Hepatocyte (in vitro differentiated cells): ENCODE measurements at regions not wholly inside any gene's neighbourhood (a gene's known extent, or its start where the extent isn't known, plus 50 kb on each side); places are given as distances from the start of the nearest gene placed in this dataset.

Source experiments
- DNase-seq: peaks from one replicate; pipeline ENCODE4 v3.0.0-alpha.2; 2016; ENCODE audit warnings: low spot score
- H2AFZ ChIP-seq: fragments of 200-600 bp; sonication (generic); 2 replicates; pipeline ENCODE4 v1.6.0; 2016; ENCODE audit warnings: antibody characterized with exemption, mild to moderate bottlenecking
- H3K27ac ChIP-seq: fragments of 200-600 bp; sonication (generic); 2 replicates; pipeline ENCODE4 v1.5.1; 2016; ENCODE audit warnings: mild to moderate bottlenecking
- H3K27me3 ChIP-seq: fragments of 200-600 bp; sonication (generic); 2 replicates; pipeline ENCODE4 v1.6.1; 2016
- H3K36me3 ChIP-seq: fragments of 200-600 bp; sonication (generic); replicated peaks from 2 replicates; pipeline ENCODE4 v1.5.1; 2016; ENCODE audit warnings: low read depth; ENCODE audit not compliant: insufficient read depth
- H3K4me1 ChIP-seq: fragments of 200-600 bp; sonication (generic); 2 replicates; pipeline ENCODE4 v1.5.1; 2016; ENCODE audit warnings: mild to moderate bottlenecking, moderate library complexity; ENCODE audit not compliant: insufficient read depth
- H3K4me2 ChIP-seq: fragments of 200-600 bp; sonication (generic); 2 replicates; pipeline ENCODE4 v1.6.0; 2016
- H3K4me3 ChIP-seq: fragments of 200-600 bp; sonication (generic); 2 replicates; pipeline ENCODE4 v1.5.1; 2016; ENCODE audit warnings: mild to moderate bottlenecking
- H3K79me2 ChIP-seq: fragments of 200-600 bp; sonication (generic); 2 replicates; pipeline ENCODE4 v1.6.0; 2017; ENCODE audit warnings: mild to moderate bottlenecking
- H3K9me2 ChIP-seq: fragments of 200-600 bp; sonication (generic); replicated peaks from 2 replicates; pipeline ENCODE4 v1.6.0; 2017; ENCODE audit warnings: mild to moderate bottlenecking; ENCODE audit not compliant: insufficient read depth
- H3K9me3 ChIP-seq: fragments of 200-600 bp; sonication (generic); 2 replicates; pipeline ENCODE4 v1.5.1; 2016; ENCODE audit warnings: low read depth, mild to moderate bottlenecking
- H4K20me1 ChIP-seq: fragments of 200-600 bp; sonication (generic); 2 replicates; pipeline ENCODE4 v1.6.0; 2016; ENCODE audit warnings: mild to moderate bottlenecking; ENCODE audit not compliant: insufficient read depth, poor library complexity, severe bottlenecking
- CTCF ChIP-seq: fragments of 200-600 bp; sonication (generic); IDR thresholded peaks from 2 replicates; pipeline ENCODE4 v1.5.1; 2016; ENCODE audit warnings: antibody characterized with exemption, mild to moderate bottlenecking; ENCODE audit not compliant: poor library complexity
- EZH2 ChIP-seq: fragments of 200-600 bp; sonication (generic); IDR thresholded peaks from 2 replicates; pipeline ENCODE4 v1.6.1; 2016; ENCODE audit warnings: antibody characterized with exemption, mild to moderate bottlenecking, borderline replicate concordance
- EZH2phosphoT487 ChIP-seq: fragments of 200-600 bp; sonication (generic); IDR thresholded peaks from one replicate; pipeline ENCODE4 v1.6.1; 2018; ENCODE audit warnings: antibody characterized with exemption, mild to moderate bottlenecking, low read depth, moderate library complexity; ENCODE audit not compliant: unreplicated experiment, severe bottlenecking
- WGBS: methylation state at CpG from one replicate; pipeline ENCODE4 v1.1.6; 2016; ENCODE audit warnings: low lambda C conversion rate; ENCODE audit errors: missing lambda C conversion rate; 5-methylcytosine and 5-hydroxymethylcytosine counted together

- no peak overlapping the region for H3K27ac ChIP-seq
- H3K27me3 ChIP-seq: no peaks in the 10 kb centered on the region
- no peaks in the 10 kb centered on the region for H3K4me1 ChIP-seq
- no peak for DNase-seq
- H3K36me3 ChIP-seq: no peaks in the 10 kb centered on the region
- no peaks in the 10 kb centered on the region for H3K9me3 ChIP-seq
- no peaks in the 10 kb centered on the region for H4K20me1 ChIP-seq
- no peak for TF ChIP-seq CTCF
- TF ChIP-seq EZH2: no peak
- TF ChIP-seq EZH2phosphoT487: no peak
- H3K4me2 ChIP-seq: no peak overlapping the region
- no peak overlapping the region for H2AFZ ChIP-seq
- 54% methylated on average over 3 of the region's 3 CpGs for WGBS
- H3K79me2 ChIP-seq: no peaks in the 10 kb centered on the region
- H3K4me3 ChIP-seq: no peak overlapping the region
- no peaks in the 10 kb centered on the region for H3K9me2 ChIP-seq
These were observed 273.7 kb upstream of the PKDCC start for GRCh38 chr2:41774011-41774605.

GRCh38 chr2:41775366-41776025, 272.3 kb upstream of the PKDCC start:
- TF ChIP-seq EZH2phosphoT487 (no peak), CTCF (no peak), EZH2 (no peak)
- Histone ChIP-seq H3K9me3 (no peaks in the 10 kb centered on the region), H3K36me3 (no peaks in the 10 kb centered on the region), H3K79me2 (no peaks in the 10 kb centered on the region), H3K4me2 (no peak overlapping the region), H3K27me3 (no peaks in the 10 kb centered on the region), H4K20me1 (no peaks in the 10 kb centered on the region), H3K9me2 (no peaks in the 10 kb centered on the region), H3K4me3 (no peak overlapping the region), H2AFZ (no peak overlapping the region), H3K27ac (no peak overlapping the region), H3K4me1 (no peaks in the 10 kb centered on the region)
- 73% methylated on average over 4 of the region's 4 CpGs for WGBS
- DNase-seq: no peak

GRCh38 chr2:41779888-41780287, 267.9 kb upstream of the PKDCC start:
- no peaks in the 10 kb centered on the region for H3K27me3 ChIP-seq
- no peaks in the 10 kb centered on the region for H3K36me3 ChIP-seq
- TF ChIP-seq EZH2 (no peak), CTCF (no peak), EZH2phosphoT487 (no peak)
- no peak overlapping the region for H3K27ac ChIP-seq
- no peaks in the 10 kb centered on the region for H4K20me1 ChIP-seq
- no peak overlapping the region for H3K4me3 ChIP-seq
- no peaks in the 10 kb centered on the region for H3K4me1 ChIP-seq
- H3K79me2 ChIP-seq: no peaks in the 10 kb centered on the region
- WGBS: 45% methylated on average over 3 of the region's 3 CpGs
- no peaks in the 10 kb centered on the region for H3K9me3 ChIP-seq
- H3K9me2 ChIP-seq: no peaks in the 10 kb centered on the region
- DNase-seq: no peak
- no peak overlapping the region for H3K4me2 ChIP-seq
- H2AFZ ChIP-seq: no peak overlapping the region
